ENCODE measurements at regions not wholly inside any gene's neighbourhood (a gene's known extent, or its start where the extent isn't known, plus 50 kb on each side); places are given as distances from the start of the nearest gene placed in this dataset.
"Not testable (repeated sequence)": the region's sequence is repeated elsewhere in the genome, so short reads cannot be mapped to it uniquely, and the experiment has no call there.

DNA sequence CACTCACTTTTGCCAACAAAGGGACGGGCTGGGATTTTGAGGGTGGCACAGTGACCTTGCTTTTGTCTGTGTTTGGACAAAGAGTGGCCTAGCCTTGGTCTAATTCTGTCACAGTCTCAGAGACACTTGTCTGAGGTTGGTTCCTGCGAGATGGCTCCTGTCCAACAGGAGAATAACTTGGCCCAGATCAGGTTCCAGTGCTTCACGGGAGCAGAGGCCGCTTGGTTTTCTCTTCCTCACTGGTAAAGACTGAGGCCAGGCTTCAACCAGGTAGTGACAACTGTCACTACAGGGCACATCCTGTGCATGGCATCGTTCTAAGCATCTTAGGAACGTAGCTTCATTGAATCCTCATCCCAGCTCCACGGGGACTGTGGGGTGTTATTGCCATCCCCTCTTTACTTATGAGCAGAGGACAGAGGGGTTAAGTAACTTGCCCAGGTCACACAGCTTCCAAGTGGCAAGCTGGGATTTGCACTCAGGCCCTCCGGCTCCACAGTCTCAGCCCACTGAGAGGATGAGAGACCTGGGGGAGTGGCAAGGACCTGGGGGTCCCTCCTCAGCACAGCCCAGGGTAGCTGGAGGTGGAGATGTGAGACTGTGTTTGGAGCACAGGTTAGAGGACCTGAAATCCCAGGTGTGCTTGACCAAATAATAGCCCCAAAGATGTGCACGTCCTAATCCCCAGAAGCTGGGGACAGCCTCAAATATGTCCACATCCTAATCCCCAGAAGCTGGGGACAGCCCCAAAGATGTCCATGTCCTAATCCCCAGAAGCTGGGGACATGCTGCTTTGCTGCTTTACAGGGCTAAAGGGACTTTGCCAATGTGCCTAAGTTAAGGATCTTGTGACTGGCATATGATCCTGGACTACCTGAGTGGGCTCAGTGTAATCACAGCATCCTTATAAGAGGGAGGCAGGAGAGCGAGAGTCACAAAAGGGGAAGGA lies 179.2 kb upstream of the RTL1 start:
- TF ChIP-seq GATA1 (IDR thresholded peaks at IDR 0.05; ENCODE audit: low read depth, low read length) (no peak), POLR2A (IDR thresholded peaks at IDR 0.05; ENCODE audit: low read length) (no peak)
- DNase-seq = no peak

DNA sequence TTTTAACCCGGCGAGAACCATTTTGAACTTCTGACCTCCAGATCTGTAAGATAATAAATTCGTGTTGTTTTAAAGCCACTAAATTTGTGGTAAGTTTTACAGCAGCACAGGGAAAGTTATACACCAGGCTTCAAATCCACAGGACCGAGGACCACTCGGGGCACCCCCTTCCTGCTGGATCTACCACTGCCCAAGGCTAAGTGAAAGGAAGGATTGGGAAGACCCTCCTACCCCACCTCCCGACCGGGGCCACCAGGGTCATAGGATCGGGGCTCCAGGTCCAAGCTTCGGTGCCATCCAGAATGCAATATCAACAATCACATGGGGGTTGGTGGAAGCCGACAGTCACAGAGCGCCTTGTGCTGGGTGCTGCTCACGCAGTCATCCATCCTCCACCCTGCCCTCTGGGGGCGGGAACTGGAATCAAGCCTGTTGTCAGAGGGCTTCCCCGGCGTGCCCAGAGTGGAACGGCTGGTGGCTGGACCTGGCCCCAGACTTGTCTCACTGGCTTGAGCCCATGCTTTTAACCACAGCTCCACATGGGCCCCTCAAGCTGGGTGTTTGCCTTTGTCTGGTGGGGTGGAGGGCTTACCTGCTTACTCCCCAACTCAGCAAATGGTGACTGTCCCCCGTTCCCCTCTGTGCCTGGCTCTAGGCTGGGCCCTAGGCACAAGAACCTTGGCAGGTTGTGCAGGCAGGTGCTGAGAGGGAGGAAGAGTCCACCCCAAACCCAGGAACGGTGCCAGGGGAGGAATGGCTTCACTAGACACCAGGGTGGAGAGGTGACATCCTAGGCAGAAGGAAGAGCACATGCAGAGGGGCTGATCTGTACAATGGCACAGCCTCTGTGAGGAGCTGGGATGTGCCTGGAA lies 180.3 kb upstream of the RTL1 start:
- no peak for TF ChIP-seq POLR2A (IDR thresholded peaks at IDR 0.05; ENCODE audit: low read length)
- no peak for TF ChIP-seq GATA1 (IDR thresholded peaks at IDR 0.05; ENCODE audit: low read depth, low read length)
- no peak for DNase-seq

DNA sequence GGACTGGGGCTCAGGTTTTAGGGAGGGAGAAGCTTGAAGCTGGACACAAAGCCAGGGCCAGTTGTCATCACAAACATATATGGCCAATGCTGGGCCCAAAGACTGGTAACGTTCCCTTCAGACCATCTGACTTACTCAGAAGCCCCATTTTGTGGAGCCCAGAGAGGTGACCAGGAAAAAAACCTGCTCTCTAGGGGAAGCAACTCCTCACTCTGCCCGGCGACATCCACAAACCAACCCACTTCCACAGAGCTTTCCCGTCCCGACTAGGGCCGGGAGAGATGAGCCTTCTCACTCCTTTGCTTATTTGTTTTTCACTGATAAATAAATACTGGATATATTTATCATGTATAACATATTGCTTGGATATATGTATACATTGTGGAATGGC lies 180.9 kb upstream of the RTL1 start:
- TF ChIP-seq POLR2A (IDR thresholded peaks at IDR 0.05; ENCODE audit: low read length) (no peak), GATA1 (IDR thresholded peaks at IDR 0.05; ENCODE audit: low read depth, low read length) (no peak)

DNA sequence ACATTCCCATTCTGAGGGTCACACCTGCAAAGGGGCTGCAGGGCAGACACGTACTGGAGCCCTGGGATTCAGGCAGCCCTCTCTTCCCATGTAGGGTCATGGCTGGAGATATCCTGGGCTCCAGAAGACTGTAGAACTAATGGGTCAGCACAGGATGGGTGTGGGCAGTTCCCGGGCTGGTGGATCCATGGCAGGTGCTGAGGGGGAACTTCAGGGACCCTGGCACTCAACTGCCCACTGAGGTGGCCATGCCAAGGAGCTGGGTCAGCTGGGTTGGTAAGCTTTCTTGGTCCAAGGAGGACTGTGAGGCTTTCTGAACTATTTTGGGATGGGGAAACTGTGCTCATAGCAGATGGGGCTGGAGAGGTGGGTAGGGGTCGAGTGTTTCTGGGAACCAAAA lies 183.4 kb upstream of the RTL1 start:
- TF ChIP-seq POLR2A (IDR thresholded peaks at IDR 0.05; ENCODE audit: low read length) = no peak
- no peak for TF ChIP-seq GATA1 (IDR thresholded peaks at IDR 0.05; ENCODE audit: low read depth, low read length)
- DNase-seq = no peak

More for the DNA sequence above, 180.9 kb upstream of the RTL1 start:
- DNase-seq = no peak

DNA sequence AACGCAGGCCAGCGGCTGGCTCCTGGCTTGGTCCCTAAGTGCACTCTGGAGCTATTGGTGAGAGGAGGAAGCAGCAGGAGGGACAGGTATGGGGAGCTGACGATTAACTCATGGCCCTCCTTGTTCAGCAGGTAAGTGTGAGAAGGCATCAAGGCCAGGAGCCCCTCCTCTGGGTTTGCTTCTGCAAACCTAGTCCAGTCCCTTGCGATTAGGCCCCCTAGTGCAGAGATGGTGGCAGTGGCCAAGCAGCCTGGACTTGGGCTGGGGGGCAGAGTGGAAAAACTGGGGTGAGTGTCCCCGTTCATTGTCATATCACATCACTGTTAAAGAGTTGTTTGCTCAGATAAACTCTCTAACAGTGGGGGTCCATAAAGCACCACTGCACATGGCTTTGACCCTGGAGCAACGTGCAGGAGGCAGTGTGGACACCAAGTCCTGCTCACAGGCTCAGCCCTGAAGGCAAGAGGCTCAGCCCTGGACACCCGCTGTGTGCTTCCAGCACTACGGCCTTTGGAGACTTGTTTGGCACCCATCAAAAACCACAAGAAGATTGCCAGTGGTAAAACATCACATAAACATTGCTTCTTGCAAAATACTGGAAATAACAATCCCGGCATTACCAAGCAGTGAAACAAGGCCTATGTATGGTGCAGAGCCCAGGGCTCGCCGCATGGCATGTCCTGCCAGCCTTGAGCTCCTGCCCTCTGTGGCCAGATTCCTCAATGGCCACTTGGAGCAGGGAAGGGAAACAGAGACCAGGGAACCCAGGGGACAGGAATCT lies 184.3 kb upstream of the RTL1 start:
- no peak for TF ChIP-seq POLR2A (IDR thresholded peaks at IDR 0.05; ENCODE audit: low read length)
- TF ChIP-seq GATA1 (IDR thresholded peaks at IDR 0.05; ENCODE audit: low read depth, low read length) = no peak
- DNase-seq = no peak

DNA sequence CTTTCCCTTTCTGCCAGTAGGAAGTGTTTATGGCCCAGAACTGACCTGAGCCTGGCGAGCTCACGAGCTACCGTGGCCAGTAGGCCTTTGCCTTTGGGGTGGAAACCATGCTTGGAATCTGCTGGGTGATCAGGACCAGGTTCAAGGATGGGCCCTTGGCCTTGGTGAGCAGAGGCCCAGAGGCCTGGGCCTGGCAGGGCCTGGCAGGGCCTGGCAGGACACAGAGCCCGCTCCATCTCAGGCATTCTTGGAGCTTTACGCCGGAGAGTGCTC lies 184.8 kb upstream of the RTL1 start:
- DNase-seq = no peak
- no peak for TF ChIP-seq POLR2A (IDR thresholded peaks at IDR 0.05; ENCODE audit: low read length)
- no peak for TF ChIP-seq GATA1 (IDR thresholded peaks at IDR 0.05; ENCODE audit: low read depth, low read length)

DNA sequence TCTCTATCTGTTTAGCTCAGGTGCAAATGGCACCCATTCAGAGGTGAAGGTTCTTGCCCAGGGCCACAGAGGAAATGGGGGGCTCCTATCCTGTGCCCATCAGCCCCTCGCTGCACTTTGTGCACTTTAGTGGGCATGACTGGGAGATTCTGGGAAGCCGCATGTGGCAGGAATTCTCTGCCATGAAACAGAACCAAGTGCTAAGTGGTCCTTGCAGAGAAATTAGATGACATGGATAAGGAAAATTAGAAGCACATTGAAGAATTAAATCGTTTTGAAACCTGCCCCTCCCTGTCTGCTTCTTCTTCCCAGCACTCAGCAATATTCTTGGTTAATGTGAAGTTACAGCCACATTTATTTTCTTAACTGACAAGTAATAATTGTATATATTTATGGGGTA lies 185.2 kb upstream of the RTL1 start:
- TF ChIP-seq POLR2A (IDR thresholded peaks at IDR 0.05; ENCODE audit: low read length) (no peak), GATA1 (IDR thresholded peaks at IDR 0.05; ENCODE audit: low read depth, low read length) (no peak)

DNA sequence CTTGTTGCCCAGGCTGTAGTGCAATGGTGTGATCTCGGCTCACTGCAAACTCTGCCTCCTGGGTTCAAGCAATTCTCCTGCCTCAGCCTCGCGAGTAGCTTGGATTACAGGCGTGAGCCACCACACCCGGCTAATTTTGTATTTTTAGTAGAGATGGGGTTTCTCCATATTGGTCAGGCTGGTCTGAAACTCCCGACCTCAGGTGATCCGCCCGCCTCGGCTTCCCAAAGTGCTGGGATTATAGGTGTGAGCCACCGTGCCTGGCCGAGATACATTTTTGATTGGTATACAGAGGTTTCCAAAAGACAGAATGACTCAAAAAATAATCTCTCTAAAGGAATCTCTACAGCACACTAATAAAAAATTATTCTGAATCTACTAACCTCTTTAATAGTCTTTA lies 187.0 kb upstream of the RTL1 start:
- DNase-seq = not testable (repeated sequence)

More for the DNA sequence above, 185.2 kb upstream of the RTL1 start:
- DNase-seq = no peak

DNA sequence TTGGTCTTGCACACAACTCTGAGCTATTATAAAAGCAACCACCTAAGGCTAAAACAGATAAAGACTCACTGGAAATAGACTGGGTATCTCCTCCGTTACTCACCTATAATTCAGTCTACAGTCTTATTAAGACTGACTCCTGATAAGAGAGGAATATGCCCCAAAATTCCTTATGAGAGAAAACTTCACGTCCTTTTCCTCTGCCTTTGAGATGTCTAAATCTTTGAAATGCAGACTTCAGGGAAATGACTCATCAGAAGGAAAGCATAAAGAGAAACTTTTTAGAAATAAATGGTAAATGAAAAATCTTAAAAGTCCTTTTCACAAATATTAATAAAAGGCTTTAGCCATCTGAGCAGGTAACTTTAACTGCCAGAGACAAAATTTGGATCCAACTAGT lies 187.5 kb upstream of the RTL1 start:
- no peak for TF ChIP-seq GATA1 (IDR thresholded peaks at IDR 0.05; ENCODE audit: low read depth, low read length)
- TF ChIP-seq POLR2A (IDR thresholded peaks at IDR 0.05; ENCODE audit: low read length) = no peak

DNA sequence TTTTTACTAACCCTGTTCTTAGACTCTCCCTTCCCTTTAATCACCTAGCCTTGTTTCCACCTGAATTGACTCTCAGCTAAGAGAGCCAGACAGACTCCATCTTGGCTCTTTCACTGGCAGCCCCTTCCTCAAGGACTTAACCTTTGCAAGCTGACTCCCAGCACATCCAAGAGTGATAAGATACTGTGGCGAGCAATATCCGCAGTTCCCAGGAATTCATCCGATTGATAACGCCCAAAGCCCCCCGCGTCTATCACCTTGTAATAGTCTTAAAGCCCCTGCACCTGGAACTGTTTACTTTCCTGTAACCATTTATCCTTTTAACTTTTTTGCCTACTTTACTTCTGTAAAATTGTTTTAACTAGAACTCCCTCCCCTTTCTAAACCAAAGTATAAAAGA lies 191.4 kb upstream of the RTL1 start:
- DNase-seq = not testable (repeated sequence)

More for the DNA sequence above, 187.5 kb upstream of the RTL1 start:
- DNase-seq = no peak

DNA sequence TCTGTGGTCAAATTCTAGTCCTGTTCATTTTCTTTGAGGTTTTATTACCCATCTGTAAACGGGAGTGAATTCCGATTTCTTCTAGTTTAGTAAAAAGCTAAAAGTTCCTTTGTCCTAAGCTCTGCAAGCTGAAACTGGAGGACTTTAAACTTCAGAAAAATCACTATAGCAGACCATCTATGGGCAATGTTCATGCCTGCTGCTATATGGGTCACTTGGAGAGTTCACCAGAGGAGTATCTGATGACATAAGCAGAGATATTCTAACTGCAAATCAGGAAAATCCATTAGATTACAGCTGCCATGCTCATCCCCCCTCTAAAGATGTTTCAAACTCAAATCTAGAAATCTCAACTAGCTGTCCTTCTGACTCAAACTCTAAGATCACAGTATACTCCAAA lies 193.0 kb upstream of the RTL1 start:
- no peak for DNase-seq
- TF ChIP-seq GATA1 (IDR thresholded peaks at IDR 0.05; ENCODE audit: low read depth, low read length) (no peak), POLR2A (IDR thresholded peaks at IDR 0.05; ENCODE audit: low read length) (no peak)

DNA sequence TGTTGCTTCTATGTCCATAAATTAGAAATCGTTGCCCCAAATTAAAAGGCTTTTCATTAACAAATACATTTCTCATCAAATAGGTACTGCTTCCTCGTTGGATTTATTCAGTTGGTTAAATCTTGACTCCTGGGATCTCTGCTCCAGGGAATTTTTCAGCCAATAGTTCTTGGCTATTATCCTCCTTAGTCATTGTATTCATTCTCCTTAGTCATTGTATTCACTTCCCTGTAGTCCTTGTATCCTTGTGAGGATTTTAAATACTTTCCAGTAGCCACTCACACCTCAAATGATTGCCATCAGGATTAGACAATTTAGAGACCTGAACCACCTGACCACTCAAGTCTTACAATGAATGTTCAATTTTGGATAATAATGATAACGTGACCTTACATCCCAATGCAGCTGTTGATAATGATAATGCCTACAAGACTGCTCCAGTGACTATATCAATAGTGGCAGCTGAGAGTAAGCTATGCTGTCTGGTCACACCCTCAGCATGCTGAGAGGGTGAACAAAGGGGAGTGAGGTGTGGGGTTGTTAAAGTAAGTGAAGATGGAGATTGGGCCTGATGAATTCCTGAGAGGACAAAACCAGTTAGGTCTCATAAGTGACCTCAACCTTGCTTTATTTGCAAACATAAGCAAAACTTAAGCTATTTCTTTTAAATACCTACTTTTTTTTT lies 193.7 kb upstream of the RTL1 start:
- TF ChIP-seq GATA1 (IDR thresholded peaks at IDR 0.05; ENCODE audit: low read depth, low read length) = no peak
- peak; percentile 21 to 73 for DNase-seq

DNA sequence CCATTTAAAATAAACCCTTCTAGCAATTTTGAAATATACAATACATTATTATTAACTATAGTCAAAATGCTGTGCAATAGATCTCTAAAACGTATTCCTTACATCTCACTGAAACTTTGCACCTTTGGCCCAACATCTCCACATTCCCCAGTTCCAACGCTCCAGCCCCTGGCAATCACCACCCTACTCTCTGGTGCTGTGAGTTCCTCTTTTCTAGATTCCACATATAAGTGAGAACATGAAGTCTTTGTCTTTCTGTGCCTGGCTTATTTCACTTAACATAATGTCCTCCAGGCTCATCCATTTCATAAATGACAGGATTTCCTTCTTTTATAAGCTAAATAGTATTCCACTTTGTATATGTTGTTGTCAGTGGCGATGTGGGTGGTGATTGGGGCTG lies 194.7 kb upstream of the RTL1 start:
- DNase-seq = no peak
- TF ChIP-seq GATA1 (IDR thresholded peaks at IDR 0.05; ENCODE audit: low read depth, low read length) (no peak), POLR2A (IDR thresholded peaks at IDR 0.05; ENCODE audit: low read length) (no peak)

DNA sequence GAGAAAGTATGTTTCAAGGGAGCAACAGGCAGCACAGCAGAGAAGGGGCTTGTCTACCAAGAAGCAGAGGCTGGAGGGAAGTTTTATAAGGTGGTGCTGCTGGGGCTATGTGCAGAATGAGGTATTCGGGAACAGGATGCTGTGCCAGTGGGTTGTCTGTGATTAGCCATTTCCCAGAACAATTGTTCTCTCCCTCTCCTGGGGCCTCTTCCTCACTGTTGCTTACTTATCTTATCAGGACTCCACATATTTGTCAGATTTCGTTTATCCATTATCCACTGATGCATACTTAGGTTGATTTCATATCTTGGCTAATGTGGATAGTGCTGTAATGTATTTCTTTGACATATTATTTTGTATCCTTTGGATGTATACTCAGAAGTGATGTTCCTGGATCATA lies 195.1 kb upstream of the RTL1 start:
- TF ChIP-seq GATA1 (IDR thresholded peaks at IDR 0.05; ENCODE audit: low read depth, low read length) = no peak
- TF ChIP-seq POLR2A (IDR thresholded peaks at IDR 0.05; ENCODE audit: low read length) = no peak
- DNase-seq = peak in 1 of 2 experiments; percentile 17
